C4-2B (cell line): ENCODE measurements at regions not wholly inside any gene's neighbourhood (a gene's known extent, or its start where the extent isn't known, plus 50 kb on each side); places are given as distances from the start of the nearest gene placed in this dataset.

ENCODE experiments used
- ZFX ChIP-seq: fragments of 450-650 bp; IDR thresholded peaks from 2 replicates; pipeline ENCODE4 v1.6.1; 2017
- TF ChIP-seq, protein P1 (sequence below): fragments of 450-650 bp; conservative IDR thresholded peaks from 2 replicates; pipeline ENCODE4 v1.5.1; 2017; ENCODE audit warnings: mild to moderate bottlenecking

DNA sequence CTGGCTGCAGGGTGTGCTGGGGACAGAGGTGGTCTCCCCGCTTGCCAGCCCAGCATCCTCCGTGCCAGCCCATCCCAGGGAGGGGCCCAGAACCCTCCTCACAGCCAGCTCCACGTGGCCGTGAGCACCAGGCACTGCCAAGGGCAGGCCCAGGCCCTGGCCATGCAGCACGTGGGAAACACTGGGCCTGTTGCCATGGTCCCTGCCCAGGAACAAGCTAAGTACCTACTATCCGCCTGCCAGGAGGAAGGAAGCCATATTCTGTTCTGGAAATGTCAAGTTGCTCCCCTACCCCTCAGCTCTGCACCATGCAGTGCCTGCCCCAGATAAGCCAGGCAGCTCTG lies 250.6 kb downstream of the CYP26B1 start:
- TF ChIP-seq, protein P1, sequence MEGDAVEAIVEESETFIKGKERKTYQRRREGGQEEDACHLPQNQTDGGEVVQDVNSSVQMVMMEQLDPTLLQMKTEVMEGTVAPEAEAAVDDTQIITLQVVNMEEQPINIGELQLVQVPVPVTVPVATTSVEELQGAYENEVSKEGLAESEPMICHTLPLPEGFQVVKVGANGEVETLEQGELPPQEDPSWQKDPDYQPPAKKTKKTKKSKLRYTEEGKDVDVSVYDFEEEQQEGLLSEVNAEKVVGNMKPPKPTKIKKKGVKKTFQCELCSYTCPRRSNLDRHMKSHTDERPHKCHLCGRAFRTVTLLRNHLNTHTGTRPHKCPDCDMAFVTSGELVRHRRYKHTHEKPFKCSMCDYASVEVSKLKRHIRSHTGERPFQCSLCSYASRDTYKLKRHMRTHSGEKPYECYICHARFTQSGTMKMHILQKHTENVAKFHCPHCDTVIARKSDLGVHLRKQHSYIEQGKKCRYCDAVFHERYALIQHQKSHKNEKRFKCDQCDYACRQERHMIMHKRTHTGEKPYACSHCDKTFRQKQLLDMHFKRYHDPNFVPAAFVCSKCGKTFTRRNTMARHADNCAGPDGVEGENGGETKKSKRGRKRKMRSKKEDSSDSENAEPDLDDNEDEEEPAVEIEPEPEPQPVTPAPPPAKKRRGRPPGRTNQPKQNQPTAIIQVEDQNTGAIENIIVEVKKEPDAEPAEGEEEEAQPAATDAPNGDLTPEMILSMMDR, result no peak
- no peak for TF ChIP-seq ZFX
